Panc1 (cell line): ENCODE measurements at regions not wholly inside any gene's neighbourhood (a gene's known extent, or its start where the extent isn't known, plus 50 kb on each side); places are given as distances from the start of the nearest gene placed in this dataset.

Experiments
- POLR2AphosphoS5 ChIP-seq: IDR thresholded peaks from 2 replicates; pipeline ENCODE4 v1.6.1; 2012; ENCODE audit warnings: mild to moderate bottlenecking, low read depth, low read length, moderate library complexity
- SIN3A ChIP-seq: IDR thresholded peaks from 2 replicates; pipeline ENCODE4 v1.6.1; 2012; ENCODE audit warnings: low read depth, mild to moderate bottlenecking, low read length, moderate library complexity, borderline replicate concordance; ENCODE audit not compliant: insufficient read depth
- TF ChIP-seq, protein P1 (sequence below): fragments of 450-650 bp; IDR thresholded peaks from 2 replicates; pipeline ENCODE4 v1.5.1; 2017; ENCODE audit warnings: mild to moderate bottlenecking

- TF ChIP-seq, protein P1, sequence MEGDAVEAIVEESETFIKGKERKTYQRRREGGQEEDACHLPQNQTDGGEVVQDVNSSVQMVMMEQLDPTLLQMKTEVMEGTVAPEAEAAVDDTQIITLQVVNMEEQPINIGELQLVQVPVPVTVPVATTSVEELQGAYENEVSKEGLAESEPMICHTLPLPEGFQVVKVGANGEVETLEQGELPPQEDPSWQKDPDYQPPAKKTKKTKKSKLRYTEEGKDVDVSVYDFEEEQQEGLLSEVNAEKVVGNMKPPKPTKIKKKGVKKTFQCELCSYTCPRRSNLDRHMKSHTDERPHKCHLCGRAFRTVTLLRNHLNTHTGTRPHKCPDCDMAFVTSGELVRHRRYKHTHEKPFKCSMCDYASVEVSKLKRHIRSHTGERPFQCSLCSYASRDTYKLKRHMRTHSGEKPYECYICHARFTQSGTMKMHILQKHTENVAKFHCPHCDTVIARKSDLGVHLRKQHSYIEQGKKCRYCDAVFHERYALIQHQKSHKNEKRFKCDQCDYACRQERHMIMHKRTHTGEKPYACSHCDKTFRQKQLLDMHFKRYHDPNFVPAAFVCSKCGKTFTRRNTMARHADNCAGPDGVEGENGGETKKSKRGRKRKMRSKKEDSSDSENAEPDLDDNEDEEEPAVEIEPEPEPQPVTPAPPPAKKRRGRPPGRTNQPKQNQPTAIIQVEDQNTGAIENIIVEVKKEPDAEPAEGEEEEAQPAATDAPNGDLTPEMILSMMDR: no peak
- TF ChIP-seq POLR2AphosphoS5 (no peak), SIN3A (no peak)
Observed at GRCh38 chr18:78421392-78421791, 558.2 kb upstream of the SALL3 start.
